Small intestine (tissue), 7 donors: ENCODE measurements at regions not wholly inside any gene's neighbourhood (a gene's known extent, or its start where the extent isn't known, plus 50 kb on each side); places are given as distances from the start of the nearest gene placed in this dataset.
"Not testable (repeated sequence)": the region's sequence is repeated elsewhere in the genome, so short reads cannot be mapped to it uniquely, and the experiment has no call there.

Experiments used
- DNase-seq, 2 donors: peaks; one replicate each; pipeline versions ENCODE4 v3.0.0 to v3.0.0-alpha.2; 2013
- FAIRE-seq: peaks from 2 replicates; lab custom pipeline; 2012; peaks lifted over from hg19 to GRCh38; lab: Jason Lieb, UNC
- H3K27ac ChIP-seq, 3 donors: one replicate each; pipeline ENCODE4 v1.5.1; 2013; ENCODE audit warnings: low read length in 2 of 3, mild to moderate bottlenecking in 2 of 3, control low read depth in 1 of 3, inconsistent platforms in 1 of 3, low read depth in 1 of 3, moderate library complexity in 1 of 3
- H3K27me3 ChIP-seq, 3 donors: one replicate each; pipeline ENCODE4 v1.6.1; 2013; ENCODE audit warnings: low read length in 3 of 3, inconsistent platforms in 1 of 3; ENCODE audit not compliant: control insufficient read depth in 3 of 3, insufficient read depth in 3 of 3
- H3K36me3 ChIP-seq, 3 donors: one replicate each; pipeline ENCODE4 v1.6.1; 2013; ENCODE audit warnings: low read length in 3 of 3, inconsistent platforms in 1 of 3, low read depth in 1 of 3, mild to moderate bottlenecking in 1 of 3, moderate library complexity in 1 of 3; ENCODE audit not compliant: control insufficient read depth in 3 of 3, insufficient read depth in 2 of 3
- H3K4me1 ChIP-seq, 3 donors: one replicate each; pipeline ENCODE4 v1.6.1; 2013; ENCODE audit warnings: low read length in 2 of 3, inconsistent platforms in 1 of 3, low read depth in 1 of 3, mild to moderate bottlenecking in 1 of 3, moderate library complexity in 1 of 3; ENCODE audit not compliant: control insufficient read depth in 3 of 3, insufficient read depth in 2 of 3
- H3K4me3 ChIP-seq, 3 donors: one replicate each; pipeline ENCODE4 v1.5.1; 2013; ENCODE audit warnings: low read length in 3 of 3, control low read depth in 1 of 3, inconsistent platforms in 1 of 3, low read depth in 1 of 3, mild to moderate bottlenecking in 1 of 3, moderate library complexity in 1 of 3
- H3K9me3 ChIP-seq, 2 donors: one replicate each; pipeline ENCODE4 v1.6.1; 2013; ENCODE audit warnings: low read depth in 1 of 2, low read length in 1 of 2; ENCODE audit not compliant: control insufficient read depth in 2 of 2, insufficient read depth in 1 of 2
- WGBS, 3 donors: extraction: QIAGEN DNeasy Blood & Tissue Kit; methylation state at CpG; one replicate each; pipeline ENCODE4 v1.1.7; 2013; 5-methylcytosine and 5-hydroxymethylcytosine counted together
- donor health status: healthy with polysubstance abuse.
- donor health status: control.
- donor health status: control.
- donor health status: Bipolar disorder and iron deficiency.
- donor health status: healthy.

DNA sequence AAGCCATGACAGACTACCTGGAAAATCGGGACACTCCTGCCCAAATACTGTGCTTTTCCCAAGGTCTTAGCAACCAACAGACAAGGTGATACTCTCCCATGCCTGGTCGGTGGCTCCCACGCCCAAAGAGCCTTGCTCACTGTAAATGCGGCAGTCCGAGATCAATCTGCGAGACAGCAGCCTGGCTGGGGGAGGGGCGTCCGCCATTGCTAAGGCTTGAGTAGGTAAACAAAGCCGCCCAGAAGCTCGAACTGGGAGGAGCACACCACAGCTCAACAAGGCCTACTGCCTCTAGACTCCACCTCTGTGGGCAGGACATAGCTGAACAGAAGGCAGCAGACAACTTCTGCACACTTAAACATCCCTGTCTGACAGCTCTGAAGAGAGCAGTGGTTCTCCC is 272.1 kb upstream of the CCNG1 start:
- H3K4me3 ChIP-seq: no peak overlapping the region
- 88% methylated on average over 10 of the region's 10 CpGs for WGBS, 3 donors
- FAIRE-seq (no peak), DNase-seq (no peak)
- H3K4me1 ChIP-seq: no peaks in the 10 kb centered on the region
- peaks cover 0 to 8% of the 10 kb centered on the region in 2 donors for H3K9me3 ChIP-seq
- no peak overlapping the region for H3K27ac ChIP-seq
- no peaks in the 10 kb centered on the region for H3K36me3 ChIP-seq
- H3K27me3 ChIP-seq: no peaks in the 10 kb centered on the region

- not testable (repeated sequence) for H3K9me3 ChIP-seq, DNase-seq, H3K4me3 ChIP-seq, H3K36me3 ChIP-seq, H3K27ac ChIP-seq, FAIRE-seq, H3K4me1 ChIP-seq, H3K27me3 ChIP-seq
- WGBS, 3 donors: 72 to 88% (median 86%) methylated on average over 3 of the region's 3 CpGs
Observed at GRCh38 chr5:163170161-163170560, 267.2 kb upstream of the CCNG1 start.

DNA sequence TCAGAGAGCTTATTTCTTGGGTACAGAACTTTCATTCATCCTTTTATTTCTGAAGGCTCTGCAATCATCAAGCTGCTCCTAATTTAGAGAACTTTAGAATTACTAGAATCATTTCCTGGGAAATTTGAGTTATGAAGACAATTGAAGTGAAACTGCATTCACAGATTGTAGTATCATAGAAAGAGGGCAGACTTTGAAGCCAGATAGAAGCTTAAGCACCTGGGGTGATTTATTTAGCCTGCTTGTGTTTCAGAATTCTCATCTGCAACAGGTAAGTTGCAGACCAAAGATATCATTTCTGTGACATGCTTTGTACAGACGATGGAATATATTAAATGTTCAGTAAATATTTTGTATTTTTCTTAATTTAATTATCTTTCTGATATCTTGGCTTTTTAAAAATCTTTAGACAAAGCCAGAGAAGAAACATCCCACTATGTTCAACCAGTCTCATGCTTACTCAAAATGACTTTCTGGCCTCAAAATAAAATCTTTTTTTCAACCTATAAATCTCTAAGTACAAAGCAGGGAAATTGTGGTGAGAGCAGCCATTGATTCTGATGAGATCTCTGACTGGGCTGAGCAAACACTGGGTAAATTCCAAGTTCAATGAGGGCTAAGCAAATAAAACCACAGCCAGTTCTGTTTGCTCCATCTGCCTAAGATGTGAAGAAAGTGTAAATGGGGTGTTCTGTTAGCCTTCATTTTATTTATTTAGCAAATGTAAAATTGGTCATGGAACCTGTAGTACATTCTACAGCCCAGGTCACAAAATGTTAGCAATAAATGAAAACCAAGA is 264.7 kb upstream of the CCNG1 start:
- FAIRE-seq (no peak), DNase-seq (no peak)
- Histone ChIP-seq H3K9me3 (no peaks in the 10 kb centered on the region), H3K27me3 (no peaks in the 10 kb centered on the region), H3K36me3 (no peaks in the 10 kb centered on the region), H3K4me3 (no peak overlapping the region), H3K27ac (no peak overlapping the region), H3K4me1 (no peaks in the 10 kb centered on the region)
- 27 to 61% (median 35%) methylated on average over 1 of the region's 1 CpG for WGBS, 3 donors

DNA sequence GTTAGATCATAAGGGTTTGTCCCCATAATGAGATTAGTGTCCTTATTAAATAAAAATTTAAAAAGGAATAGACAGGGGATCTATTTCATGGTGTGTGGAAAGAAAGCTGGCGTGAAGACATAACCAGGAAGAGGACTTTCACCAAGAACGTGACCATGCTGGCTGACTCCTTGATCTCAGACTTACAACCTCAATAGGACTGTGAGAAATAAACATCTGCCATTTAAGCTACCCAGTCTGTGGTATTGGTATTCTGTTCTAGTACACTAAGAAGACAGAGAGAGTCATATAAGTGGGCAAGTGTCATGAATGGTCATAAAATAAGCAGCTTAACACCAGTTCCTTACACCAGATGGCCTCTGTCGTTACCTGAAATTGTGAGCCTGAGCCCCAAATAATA is 259.4 kb upstream of the CCNG1 start:
- no peaks in the 10 kb centered on the region for H3K4me1 ChIP-seq
- no peaks in the 10 kb centered on the region for H3K27me3 ChIP-seq
- 53 to 67% (median 55%) methylated on average over 3 of the region's 3 CpGs for WGBS, 3 donors
- no peaks in the 10 kb centered on the region for H3K36me3 ChIP-seq
- DNase-seq (no peak), FAIRE-seq (no peak)
- no peak overlapping the region for H3K4me3 ChIP-seq
- no peaks in the 10 kb centered on the region for H3K9me3 ChIP-seq
- no peak overlapping the region for H3K27ac ChIP-seq

- 83 to 89% (median 89%) methylated on average over 4 of the region's 4 CpGs for WGBS, 3 donors
- FAIRE-seq (no peak), DNase-seq (no peak)
- Histone ChIP-seq H3K36me3 (no peaks in the 10 kb centered on the region), H3K4me1 (no peaks in the 10 kb centered on the region), H3K9me3 (peaks cover 0 to 4% of the 10 kb centered on the region in 2 donors), H3K27ac (no peak overlapping the region), H3K4me3 (no peak overlapping the region), H3K27me3 (no peaks in the 10 kb centered on the region)
Observed at GRCh38 chr5:163185315-163185714, 252.1 kb upstream of the CCNG1 start.

GRCh38 chr5:163189023-163189553 is 248.3 kb upstream of the CCNG1 start:
- no peak for DNase-seq
- Histone ChIP-seq H3K4me1 (no peaks in the 10 kb centered on the region), H3K4me3 (no peak overlapping the region), H3K27me3 (no peaks in the 10 kb centered on the region), H3K27ac (no peak overlapping the region), H3K9me3 (peaks cover 0 to 4% of the 10 kb centered on the region in 2 donors), H3K36me3 (no peaks in the 10 kb centered on the region)
- FAIRE-seq: no peak
- 66 to 82% (median 76%) methylated on average over 2 of the region's 2 CpGs for WGBS, 3 donors

- 68 to 69% (median 68%) methylated on average over 3 of the region's 3 CpGs for WGBS, 3 donors
Observed at GRCh38 chr5:163190283-163190682, 247.1 kb upstream of the CCNG1 start.

DNA sequence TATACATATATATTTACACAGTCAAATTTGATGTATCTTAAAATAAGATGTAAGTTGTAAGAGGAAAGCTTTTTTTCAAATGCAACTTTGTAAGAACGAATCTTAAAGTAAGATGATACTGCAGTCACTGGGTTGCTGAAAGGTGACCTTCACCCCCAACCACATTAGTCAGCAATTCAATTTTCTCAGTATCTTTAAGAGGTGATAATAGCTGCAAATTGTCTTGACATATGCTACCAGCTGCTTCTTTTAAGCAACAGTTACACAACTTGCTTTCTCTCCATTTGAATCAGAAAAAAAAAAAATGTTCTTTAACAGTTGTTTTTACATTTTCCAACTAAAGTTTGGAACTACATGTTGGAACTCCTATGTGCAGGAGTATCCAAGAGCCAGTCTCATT is 246.6 kb upstream of the CCNG1 start:
- H3K4me3 ChIP-seq: no peak overlapping the region
- WGBS, 3 donors: 10 to 30% (median 30%) methylated on average over 1 of the region's 1 CpG
- no peaks in the 10 kb centered on the region for H3K27me3 ChIP-seq
- peaks cover 0 to 4% of the 10 kb centered on the region in 2 donors for H3K9me3 ChIP-seq
- H3K36me3 ChIP-seq: no peaks in the 10 kb centered on the region
- H3K27ac ChIP-seq: no peak overlapping the region
- DNase-seq: peak in 1 of 2 donors; percentile 3
- H3K4me1 ChIP-seq: no peaks in the 10 kb centered on the region
- FAIRE-seq: no peak

More at GRCh38 chr5:163190283-163190682, 247.1 kb upstream of the CCNG1 start:
- Histone ChIP-seq H3K36me3 (no peaks in the 10 kb centered on the region), H3K4me1 (no peaks in the 10 kb centered on the region), H3K9me3 (peaks cover 0 to 4% of the 10 kb centered on the region in 2 donors), H3K4me3 (no peak overlapping the region), H3K27ac (no peak overlapping the region), H3K27me3 (no peaks in the 10 kb centered on the region)
- DNase-seq (no peak), FAIRE-seq (no peak)
